Myocyte (in vitro differentiated cells): ENCODE measurements at regions not wholly inside any gene's neighbourhood (a gene's known extent, or its start where the extent isn't known, plus 50 kb on each side); places are given as distances from the start of the nearest gene placed in this dataset.

ENCODE experiments used
- DNase-seq: peaks from one replicate; pipeline ENCODE4 v3.0.0-alpha.2; 2012; ENCODE audit warnings: low read depth

GRCh38 chr2:219766658-219767057 is 139.2 kb downstream of the SLC4A3 start:
- peak; percentile 74 for DNase-seq

- peak; percentile 11 for DNase-seq
These were observed 141.9 kb downstream of the SLC4A3 start for GRCh38 chr2:219769090-219769910.

- DNase-seq = no peak
These were observed 144.7 kb downstream of the SLC4A3 start for GRCh38 chr2:219772103-219772635.

- no peak for DNase-seq
These were observed 145.3 kb downstream of the SLC4A3 start for GRCh38 chr2:219772697-219773096.

- DNase-seq = no peak
These were observed 148.1 kb downstream of the SLC4A3 start for GRCh38 chr2:219775506-219775905.

- no peak for DNase-seq
These were observed 150.0 kb downstream of the SLC4A3 start for GRCh38 chr2:219777388-219777787.

GRCh38 chr2:219778189-219778588 is 150.8 kb downstream of the SLC4A3 start:
- DNase-seq = no peak

- no peak for DNase-seq
These were observed 155.4 kb downstream of the SLC4A3 start for GRCh38 chr2:219782737-219783348.

GRCh38 chr2:219783359-219783975 is 156.0 kb downstream of the SLC4A3 start:
- DNase-seq = no peak

- no peak for DNase-seq
These were observed 156.7 kb downstream of the SLC4A3 start for GRCh38 chr2:219784178-219784577.

- no peak for DNase-seq
These were observed 162.0 kb downstream of the SLC4A3 start for GRCh38 chr2:219789476-219789875.

GRCh38 chr2:219792446-219792845 is 165.0 kb downstream of the SLC4A3 start:
- DNase-seq = no peak

- DNase-seq = no peak
These were observed 171.0 kb downstream of the SLC4A3 start for GRCh38 chr2:219798430-219798829.

- DNase-seq = peak; percentile 24
These were observed 175.9 kb downstream of the SLC4A3 start for GRCh38 chr2:219803294-219803693.

- no peak for DNase-seq
These were observed 183.5 kb downstream of the SLC4A3 start for GRCh38 chr2:219810895-219811294.

- no peak for DNase-seq
These were observed 185.2 kb downstream of the SLC4A3 start for GRCh38 chr2:219812672-219813071.

GRCh38 chr2:219820767-219821166 is 193.3 kb downstream of the SLC4A3 start:
- DNase-seq = no peak

- peak; percentile 9 for DNase-seq
These were observed 196.1 kb downstream of the SLC4A3 start for GRCh38 chr2:219823574-219823973.

GRCh38 chr2:219824996-219825395 is 197.6 kb downstream of the SLC4A3 start:
- no peak for DNase-seq

GRCh38 chr2:219828127-219828526 is 200.7 kb downstream of the SLC4A3 start:
- DNase-seq = no peak

- DNase-seq = no peak
These were observed 202.4 kb downstream of the SLC4A3 start for GRCh38 chr2:219829667-219830352.

GRCh38 chr2:219830353-219830738 is 202.9 kb downstream of the SLC4A3 start:
- DNase-seq = no peak
